Tibial nerve (tissue), 3 donors: ENCODE measurements at regions not wholly inside any gene's neighbourhood (a gene's known extent, or its start where the extent isn't known, plus 50 kb on each side); places are given as distances from the start of the nearest gene placed in this dataset.

ENCODE experiments used
- CTCF ChIP-seq, 5 experiments: fragments of 200-600 bp in 3 of 5; fragments of 450-650 bp in 2 of 5; sonication (generic) in 3 of 5; IDR thresholded peaks; one replicate each; pipeline ENCODE4 v1.5.1; 2016 to 2019; ENCODE audit warnings: antibody characterized with exemption in 5 of 5, mild to moderate bottlenecking in 3 of 5, moderate library complexity in 2 of 5
- POLR2A ChIP-seq, 2 donors: fragments of 450-650 bp; IDR thresholded peaks; one replicate each; pipeline ENCODE4 v1.6.1; 2017; ENCODE audit warnings: antibody characterized with exemption in 2 of 2, mild to moderate bottlenecking in 2 of 2, moderate library complexity in 2 of 2

- TF ChIP-seq POLR2A (IDR thresholded peaks at IDR 0.05) (no peak), CTCF (IDR thresholded peaks at IDR 0.05) (no peak)
These were observed 166.8 kb downstream of the ANKRD30B start for GRCh38 chr18:14914771-14915170.
